HepG2 (cell line): ENCODE measurements at regions not wholly inside any gene's neighbourhood (a gene's known extent, or its start where the extent isn't known, plus 50 kb on each side); places are given as distances from the start of the nearest gene placed in this dataset.

Experiments used
- ATAC-seq: fragments of 200-7000 bp; cut with Tn5 transposase; 3 replicates; pipeline ENCODE4 v1.9.1; 2020; ENCODE audit warnings: mild to moderate bottlenecking, moderate library complexity
- BruUV-seq: library from RNA; stranded (reverse); fragments of 400-500 nt; replicated peaks from 2 replicates; lab custom pipeline; 2021; lab: Mats Ljungman, UMichigan
- CTCF ChIA-PET: fragments of 300-600 bp; formaldehyde crosslinking; extraction: SDS; loops from one replicate; lab custom pipeline; 2021; ENCODE audit warnings: low total read pairs, inconsistent platforms, low intra/inter-chr PET ratio; lab: Yijun Ruan, JAX
- POLR2A ChIA-PET: fragments of 350-600 bp; sonication (Branson Sonifier 250); formaldehyde crosslinking; loops from one replicate; lab custom pipeline; 2020; ENCODE audit warnings: antibody characterized with exemption, inconsistent platforms; lab: Yijun Ruan, JAX
- DNase-seq: peaks from one replicate; pipeline ENCODE4 v3.0.0-alpha.2; 2015; ENCODE audit warnings: low spot score
- FAIRE-seq: peaks from 3 replicates; lab custom pipeline; 2011; peaks lifted over from hg19 to GRCh38; lab: Jason Lieb, UNC
- H2AFZ ChIP-seq: one replicate; pipeline ENCODE4 v1.6.1; 2011; ENCODE audit warnings: low read length, inconsistent platforms
- H3K27ac ChIP-seq: fragments of 300-600 bp; 3 replicates; pipeline ENCODE4 v1.8.0; 2011; ENCODE audit warnings: mixed run types, mild to moderate bottlenecking, mixed read lengths, low read length, inconsistent platforms; ENCODE audit not compliant: insufficient read depth; ENCODE audit errors: extremely low read length
- H3K27me3 ChIP-seq, 2 experiments: fragments of 200-600 bp in 1 of 2; 2 replicates in 1 of 2; 3 replicates in 1 of 2; pipeline versions ENCODE4 v1.6.0 to v1.8.0; 2011; ENCODE audit warnings: low read length in 2 of 2, mild to moderate bottlenecking in 2 of 2, moderate library complexity in 2 of 2, inconsistent platforms in 1 of 2; ENCODE audit not compliant: insufficient read depth in 2 of 2, control insufficient read depth in 1 of 2
- H3K36me3 ChIP-seq, 2 experiments: fragments of 200-600 bp in 1 of 2; replicated peaks in 1 of 2; 2 replicates in 1 of 2; 3 replicates in 1 of 2; pipeline versions ENCODE4 v1.5.1 to v1.8.0; 2011; ENCODE audit warnings: low read length in 2 of 2, inconsistent platforms in 1 of 2; ENCODE audit not compliant: insufficient read depth in 2 of 2, control insufficient read depth in 1 of 2
- H3K4me1 ChIP-seq: 2 replicates; pipeline ENCODE4 v1.5.1; 2012; ENCODE audit warnings: low read length, inconsistent platforms; ENCODE audit not compliant: insufficient read depth
- H3K4me2 ChIP-seq: 2 replicates; pipeline ENCODE4 v1.6.0; 2011; ENCODE audit warnings: low read depth, low read length, inconsistent platforms
- H3K4me3 ChIP-seq, 3 experiments: fragments of 200-600 bp in 1 of 3; sonication (generic), shearing (Covaris generic) in 1 of 3; replicated peaks in 1 of 3; 2 replicates each; pipeline ENCODE4 v1.5.1; 2011 to 2016; ENCODE audit warnings: low read length in 3 of 3, inconsistent platforms in 2 of 3, low read depth in 2 of 3, mild to moderate bottlenecking in 2 of 3, control low read depth in 1 of 3, mixed read lengths in 1 of 3; ENCODE audit not compliant: insufficient read depth in 1 of 3
- H3K79me2 ChIP-seq: one replicate; pipeline ENCODE4 v1.6.1; 2011; ENCODE audit warnings: low read length, inconsistent platforms; ENCODE audit not compliant: insufficient read depth
- H3K9ac ChIP-seq: 2 replicates; pipeline ENCODE4 v1.6.0; 2011; ENCODE audit warnings: mild to moderate bottlenecking, low read depth, low read length, inconsistent platforms; ENCODE audit not compliant: insufficient read depth
- H3K9me3 ChIP-seq: 2 replicates; pipeline ENCODE4 v1.5.1; 2012; ENCODE audit warnings: mild to moderate bottlenecking, low read length
- H4K20me1 ChIP-seq: 2 replicates; pipeline ENCODE4 v1.6.0; 2011; ENCODE audit warnings: inconsistent platforms, mild to moderate bottlenecking, low read length, moderate library complexity; ENCODE audit not compliant: insufficient read depth
- GATAD2A ChIP-seq: IDR thresholded peaks from 2 replicates; pipeline ENCODE4 v1.6.1; 2016
- HDAC1 ChIP-seq: sonication (generic); formaldehyde crosslinking; IDR thresholded peaks from 2 replicates; pipeline ENCODE4 v1.5.1; 2020; ENCODE audit warnings: mild to moderate bottlenecking, missing genetic modification reagents
- MAFF ChIP-seq: IDR thresholded peaks from 2 replicates; pipeline ENCODE4 v1.6.1; 2011; ENCODE audit warnings: low read depth, low read length, improper control_type of control experiment
- MEIS1 ChIP-seq: sonication (generic); formaldehyde crosslinking; IDR thresholded peaks from 2 replicates; pipeline ENCODE4 v1.9.0; 2021; ENCODE audit warnings: mild to moderate bottlenecking, missing genetic modification reagents, moderate library complexity, borderline replicate concordance
- NFKBIZ ChIP-seq: IDR thresholded peaks from 2 replicates; pipeline ENCODE4 v1.6.1; 2018; ENCODE audit warnings: missing genetic modification reagents, missing compliant biosample characterization
- NR2F6 ChIP-seq, 2 experiments: IDR thresholded peaks; 2 replicates each; pipeline ENCODE4 v1.6.1; 2016; ENCODE audit warnings: antibody characterized with exemption in 1 of 2, mild to moderate bottlenecking in 1 of 2
- RERE ChIP-seq: IDR thresholded peaks from 2 replicates; pipeline ENCODE4 v1.6.1; 2016; ENCODE audit warnings: low read depth, missing genetic modification reagents, missing compliant biosample characterization
- RFX1 ChIP-seq: fragments of 450-650 bp; IDR thresholded peaks from 2 replicates; pipeline ENCODE4 v1.6.1; 2017
- RFX3 ChIP-seq: IDR thresholded peaks from 2 replicates; pipeline ENCODE4 v1.6.1; 2016; ENCODE audit warnings: missing biosample characterization, missing genetic modification reagents
- SNAPC2 ChIP-seq: sonication (generic); formaldehyde crosslinking; IDR thresholded peaks from 2 replicates; pipeline ENCODE4 v1.8.1; 2022; ENCODE audit warnings: mild to moderate bottlenecking, missing genetic modification reagents
- SRF ChIP-seq: IDR thresholded peaks from 2 replicates; pipeline ENCODE4 v1.6.1; 2011; ENCODE audit warnings: mild to moderate bottlenecking, low read depth, low read length, moderate library complexity
- TEAD3 ChIP-seq: optimal IDR thresholded peaks from 2 replicates; pipeline ENCODE3; 2016; ENCODE audit warnings: borderline replicate concordance
- ZBTB33 ChIP-seq: sonication (generic); formaldehyde crosslinking; IDR thresholded peaks from 2 replicates; pipeline ENCODE4 v1.4.0; 2020; ENCODE audit warnings: missing genetic modification reagents
- ZBTB43 ChIP-seq: sonication (generic); formaldehyde crosslinking; conservative IDR thresholded peaks from 2 replicates; pipeline ENCODE4 v1.4.0; 2020; ENCODE audit warnings: missing genetic modification reagents
- ZNF362 ChIP-seq: sonication (generic); formaldehyde crosslinking; IDR thresholded peaks from 2 replicates; pipeline ENCODE4 v1.4.0; 2020; ENCODE audit warnings: missing genetic modification reagents, mild to moderate bottlenecking, borderline replicate concordance
- WGBS: methylation state at CpG from one replicate; pipeline ENCODE4 v1.1.6; 2017; ENCODE audit warnings: low lambda C conversion rate; 5-methylcytosine and 5-hydroxymethylcytosine counted together
- in situ Hi-C: cut with HindIII; loops from 2 replicates; pipeline ENCODE4 v1.10.0; 2017; ENCODE audit warnings: low pct_unique_long_range_greater_than_20kb; ENCODE audit not compliant: extremely low pct_ligation_motif_present
- intact Hi-C: fragments of 100-400 bp; cut with micrococcal nuclease; formaldehyde crosslinking; loops from one replicate; pipeline ENCODE4 v1.10.0; 2022; ENCODE audit not compliant: unreplicated experiment

- TF ChIP-seq RERE (CRISPR knock-in tag) (no peak), NFKBIZ (no peak), RFX3 (CRISPR knock-in tag) (no peak)
Measured at GRCh38 chr17:72491102-72491501, 370.3 kb downstream of the SOX9 start (continued).

- POLR2A ChIA-PET: interaction anchor here (0.6 to 1.8 kb wide), 3 partner anchors 9 to 711 kb away, joined by 4 to 11 read pairs (median 6); partner anchors contain the start of gene SOX9
- Histone ChIP-seq H3K79me2 (peaks cover 93% of the 10 kb centered on the region), H3K36me3 (peaks cover 0 to 1% of the 10 kb centered on the region in 2 experiments; a peak in 2 of 5 replicates), H3K4me1 (peaks cover 75% of the 10 kb centered on the region), H3K4me3 (no peak overlapping the region), H4K20me1 (peaks cover 14% of the 10 kb centered on the region; the same call in 1 of the 2 replicates), H3K4me2 (no peak overlapping the region), H2AFZ (no peak overlapping the region), H3K9me3 (no peaks in the 10 kb centered on the region), H3K27me3 (no peaks in the 10 kb centered on the region), H3K27ac (no peak overlapping the region), H3K9ac (no peak overlapping the region)
- DNase-seq: peak; percentile 48
- ATAC-seq: no peak
- CTCF ChIA-PET: no interaction called here
- WGBS: 90% methylated on average over 2 of the region's 2 CpGs
- in situ Hi-C loops: no loop called here
- intact Hi-C loops: no loop called here
- BruUV-seq: no TSS peak
- FAIRE-seq: no peak
- TF ChIP-seq ZNF362 (CRISPR knock-in tag): 0 out of 2 replicates have a peak, but pooled peaks have one; percentile 34
- TF ChIP-seq SRF: no peak
- peak; percentile 20; the same call in 1 of the 2 replicates for TF ChIP-seq HDAC1 (CRISPR knock-in tag)
- no peak for TF ChIP-seq RFX1
- no peak for TF ChIP-seq SNAPC2 (CRISPR knock-in tag)
- TF ChIP-seq ZBTB33 (CRISPR knock-in tag): 0 out of 2 replicates have a peak, but pooled peaks have one; percentile 32
- TF ChIP-seq ZBTB43 (CRISPR knock-in tag): no peak
- no peak; the same call in 1 of the 2 replicates for TF ChIP-seq NR2F6 (IDR thresholded peaks at IDR 0.05)
- TF ChIP-seq NR2F6 (CRISPR knock-in tag; IDR thresholded peaks at IDR 0.05): peak; percentile 48; the same call in 1 of the 2 replicates
- TF ChIP-seq GATAD2A: peak; percentile 16; the same call in 1 of the 2 replicates
- no peak for TF ChIP-seq MEIS1 (CRISPR knock-in tag)
- TF ChIP-seq TEAD3: peak; percentile 75
- peak; percentile 93 for TF ChIP-seq MAFF
Measured at GRCh38 chr17:72492494-72492893, 371.7 kb downstream of the SOX9 start.
